ENCODE measurements at regions not wholly inside any gene's neighbourhood (a gene's known extent, or its start where the extent isn't known, plus 50 kb on each side); places are given as distances from the start of the nearest gene placed in this dataset.

DNA sequence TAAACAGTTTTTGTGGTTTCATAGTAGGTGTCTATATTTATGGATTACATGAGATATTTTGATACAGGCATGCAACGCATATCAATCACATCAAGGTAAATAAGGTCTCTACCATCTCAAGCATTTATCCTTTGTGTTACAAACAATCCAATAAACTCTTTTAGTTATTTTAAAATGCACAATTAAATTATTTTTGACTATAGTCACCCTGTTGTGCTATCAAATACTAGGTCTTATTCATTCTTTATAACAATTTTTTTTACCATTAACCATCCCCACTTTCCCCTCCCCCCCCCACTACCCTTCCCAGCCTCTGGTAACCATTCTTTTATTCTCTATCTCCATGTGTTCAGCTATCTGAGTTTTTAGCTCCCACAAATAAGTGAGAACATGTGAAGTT, 175.7 kb upstream of the FBXO33 start:
- Histone ChIP-seq H3K27me3 (ENCODE audit: insufficient read depth, low read length) (no peaks in the 10 kb centered on the region), H3K4ac (ENCODE audit: low read depth, low read length) (no peak overlapping the region), H2AK5ac (ENCODE audit: low read length) (no peak overlapping the region), H2BK120ac (ENCODE audit: insufficient read depth, low read length, poor library complexity) (no peak overlapping the region), H2BK12ac (ENCODE audit: low read length) (no peak overlapping the region), H3K27ac (ENCODE audit: low read depth, low read length) (no peak overlapping the region), H3K79me2 (ENCODE audit: control insufficient read depth, insufficient read depth, low read length, poor library complexity) (no peaks in the 10 kb centered on the region), H2BK5ac (ENCODE audit: low read depth, low read length, poor library complexity) (no peak overlapping the region), H3K4me2 (ENCODE audit: low read length) (no peak overlapping the region), H3K23ac (ENCODE audit: low read length) (no peak overlapping the region), H2AFZ (ENCODE audit: insufficient read depth, low read length, poor library complexity) (no peak overlapping the region), H3K14ac (ENCODE audit: low read length) (no peak overlapping the region), H3K4me1 (ENCODE audit: control insufficient read depth in 1 of 2, insufficient read depth in 2 of 2, low read length in 2 of 2) (no peaks in the 10 kb centered on the region), H3K4me3 (ENCODE audit: low read depth, low read length) (no peak overlapping the region), H3K79me1 (ENCODE audit: low read length) (no peaks in the 10 kb centered on the region), H4K12ac (ENCODE audit: low read depth, low read length) (no peak overlapping the region), H4K91ac (ENCODE audit: low read depth, low read length) (no peak overlapping the region), H3K9ac (ENCODE audit: low read length) (no peak overlapping the region), H3K9me3 (ENCODE audit: insufficient read depth, low read depth, low read length) (no peaks in the 10 kb centered on the region), H3K36me3 (ENCODE audit: control insufficient read depth in 1 of 2, insufficient read depth in 2 of 2, low read length in 2 of 2) (no peaks in the 10 kb centered on the region), H3K18ac (ENCODE audit: low read length) (no peak overlapping the region), H4K8ac (ENCODE audit: low read depth, low read length) (no peak overlapping the region)
- DNase-seq = no peak
- no CpG with 5 or more reads among the region's 1 CpG for WGBS (ENCODE audit: extremely low coverage, insufficient coverage, insufficient read length)

DNA sequence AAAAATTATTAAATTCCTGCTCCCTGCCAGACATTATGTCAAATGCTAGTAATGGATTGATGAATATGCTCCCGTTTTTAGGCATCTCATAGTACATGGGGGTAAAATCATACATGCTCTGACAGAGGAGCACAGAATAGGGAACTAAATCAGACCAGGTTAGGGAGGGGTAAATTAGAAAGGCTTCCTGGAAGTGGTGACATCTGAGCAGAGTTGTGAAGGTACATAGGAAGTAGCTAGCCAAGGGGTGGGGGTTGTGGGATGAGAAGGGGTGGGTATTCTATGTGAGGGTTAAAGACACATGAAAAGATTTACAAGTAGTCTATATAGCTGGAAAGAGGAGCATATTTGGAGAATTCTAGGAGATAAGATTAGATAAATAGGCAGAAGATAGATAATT, 171.7 kb upstream of the FBXO33 start:
- Histone ChIP-seq H4K12ac (ENCODE audit: low read depth, low read length) (no peak overlapping the region), H2AFZ (ENCODE audit: insufficient read depth, low read length, poor library complexity) (no peak overlapping the region), H2BK5ac (ENCODE audit: low read depth, low read length, poor library complexity) (no peak overlapping the region), H3K9me3 (ENCODE audit: insufficient read depth, low read depth, low read length) (no peaks in the 10 kb centered on the region), H3K79me1 (ENCODE audit: low read length) (no peaks in the 10 kb centered on the region), H3K4me3 (ENCODE audit: low read depth, low read length) (no peak overlapping the region), H3K14ac (ENCODE audit: low read length) (no peak overlapping the region), H3K4ac (ENCODE audit: low read depth, low read length) (no peak overlapping the region), H3K23ac (ENCODE audit: low read length) (no peak overlapping the region), H3K18ac (ENCODE audit: low read length) (no peak overlapping the region), H2AK5ac (ENCODE audit: low read length) (no peak overlapping the region), H2BK120ac (ENCODE audit: insufficient read depth, low read length, poor library complexity) (no peak overlapping the region), H4K8ac (ENCODE audit: low read depth, low read length) (no peak overlapping the region), H3K9ac (ENCODE audit: low read length) (no peak overlapping the region), H4K91ac (ENCODE audit: low read depth, low read length) (no peak overlapping the region), H3K27ac (ENCODE audit: low read depth, low read length) (no peak overlapping the region), H3K4me1 (ENCODE audit: control insufficient read depth in 1 of 2, insufficient read depth in 2 of 2, low read length in 2 of 2) (no peaks in the 10 kb centered on the region), H2BK12ac (ENCODE audit: low read length) (no peak overlapping the region), H3K79me2 (ENCODE audit: control insufficient read depth, insufficient read depth, low read length, poor library complexity) (no peaks in the 10 kb centered on the region), H3K36me3 (ENCODE audit: control insufficient read depth in 1 of 2, insufficient read depth in 2 of 2, low read length in 2 of 2) (no peaks in the 10 kb centered on the region), H3K27me3 (ENCODE audit: insufficient read depth, low read length) (no peaks in the 10 kb centered on the region), H3K4me2 (ENCODE audit: low read length) (no peak overlapping the region)
- no peak for DNase-seq
- no CpG with 5 or more reads among the region's 1 CpG for WGBS (ENCODE audit: extremely low coverage, insufficient coverage, insufficient read length)

DNA sequence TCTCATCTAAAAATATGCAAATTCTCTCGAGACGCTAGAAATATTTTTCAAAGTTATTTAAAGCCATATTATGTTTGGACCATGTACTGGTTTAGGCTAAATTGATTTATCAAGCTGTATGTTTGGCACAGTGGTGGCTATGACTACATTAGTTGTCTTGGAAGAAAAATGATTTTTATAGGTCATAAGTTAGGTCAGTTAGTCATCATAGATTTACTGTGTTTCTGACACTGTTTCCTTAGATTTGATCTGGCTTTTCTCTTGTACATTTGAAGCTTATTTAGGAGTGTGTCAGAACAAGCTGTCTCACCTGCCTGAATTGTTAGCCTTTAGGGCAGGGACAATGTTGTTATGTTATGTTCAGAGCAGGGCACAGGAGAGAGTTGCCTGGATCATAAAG, 161.1 kb upstream of the FBXO33 start:
- H3K14ac ChIP-seq (ENCODE audit: low read length) = no peak overlapping the region
- no peak overlapping the region for H4K12ac ChIP-seq (ENCODE audit: low read depth, low read length)
- no CpG with 5 or more reads among the region's 2 CpGs for WGBS (ENCODE audit: extremely low coverage, insufficient coverage, insufficient read length)
- H3K4me2 ChIP-seq (ENCODE audit: low read length) = no peak overlapping the region
- no peaks in the 10 kb centered on the region for H3K79me2 ChIP-seq (ENCODE audit: control insufficient read depth, insufficient read depth, low read length, poor library complexity)
- H2BK12ac ChIP-seq (ENCODE audit: low read length) = no peak overlapping the region
- no peak overlapping the region for H4K91ac ChIP-seq (ENCODE audit: low read depth, low read length)
- no peaks in the 10 kb centered on the region for H3K79me1 ChIP-seq (ENCODE audit: low read length)
- no peak overlapping the region for H3K4ac ChIP-seq (ENCODE audit: low read depth, low read length)
- no peak overlapping the region for H4K8ac ChIP-seq (ENCODE audit: low read depth, low read length)
- no peak overlapping the region for H2AK5ac ChIP-seq (ENCODE audit: low read length)
- DNase-seq = no peak
- H2BK5ac ChIP-seq (ENCODE audit: low read depth, low read length, poor library complexity) = no peak overlapping the region
- no peak overlapping the region for H3K18ac ChIP-seq (ENCODE audit: low read length)
- peaks cover 0 to 2% of the 10 kb centered on the region in 2 experiments for H3K4me1 ChIP-seq (ENCODE audit: control insufficient read depth in 1 of 2, insufficient read depth in 2 of 2, low read length in 2 of 2)
- peak overlapping the region; percentile 98 for H3K23ac ChIP-seq (ENCODE audit: low read length)
- H2BK120ac ChIP-seq (ENCODE audit: insufficient read depth, low read length, poor library complexity) = no peak overlapping the region
- no peak overlapping the region for H2AFZ ChIP-seq (ENCODE audit: insufficient read depth, low read length, poor library complexity)
- H3K27ac ChIP-seq (ENCODE audit: low read depth, low read length) = no peak overlapping the region
- H3K36me3 ChIP-seq (ENCODE audit: control insufficient read depth in 1 of 2, insufficient read depth in 2 of 2, low read length in 2 of 2) = peaks cover 0 to 2% of the 10 kb centered on the region in 2 experiments
- no peaks in the 10 kb centered on the region for H3K9me3 ChIP-seq (ENCODE audit: insufficient read depth, low read depth, low read length)
- H3K4me3 ChIP-seq (ENCODE audit: low read depth, low read length) = no peak overlapping the region
- H3K9ac ChIP-seq (ENCODE audit: low read length) = no peak overlapping the region
- H3K27me3 ChIP-seq (ENCODE audit: insufficient read depth, low read length) = no peaks in the 10 kb centered on the region

DNA sequence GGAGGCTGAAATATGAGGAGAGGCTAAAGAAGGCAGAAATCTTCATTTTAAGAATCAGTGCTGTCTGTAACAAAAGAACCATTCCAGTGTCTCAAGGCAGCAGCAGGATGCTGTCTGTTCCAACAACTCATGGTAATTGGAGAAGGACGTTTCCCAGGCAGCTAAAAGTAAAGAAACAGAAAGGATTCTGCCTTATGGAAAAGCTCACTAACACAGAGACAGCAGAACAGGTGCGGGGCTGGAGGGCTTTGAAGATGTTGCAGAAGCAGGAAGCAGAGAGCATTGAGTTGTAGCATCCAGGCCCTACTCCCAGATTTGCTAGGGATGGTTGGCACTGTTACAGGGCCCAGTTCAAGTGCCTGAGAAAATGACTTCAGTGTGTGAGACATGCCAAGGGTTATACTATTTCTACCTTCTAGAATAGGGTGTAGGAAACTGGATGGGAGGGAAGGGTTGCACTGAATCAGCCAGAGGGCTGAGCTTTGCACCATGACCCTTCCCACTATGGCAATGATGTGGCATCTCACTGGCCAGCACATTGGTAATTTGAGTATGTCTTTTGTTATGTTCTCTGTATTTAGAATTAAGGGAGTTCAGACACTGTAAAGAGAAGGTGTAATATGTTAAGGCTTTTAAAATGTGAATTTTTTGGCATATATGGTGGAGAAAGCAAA, 160.0 kb upstream of the FBXO33 start:
- Histone ChIP-seq H4K8ac (ENCODE audit: low read depth, low read length) (no peak overlapping the region), H2AFZ (ENCODE audit: insufficient read depth, low read length, poor library complexity) (no peak overlapping the region), H3K18ac (ENCODE audit: low read length) (no peak overlapping the region), H2AK5ac (ENCODE audit: low read length) (no peak overlapping the region), H3K79me2 (ENCODE audit: control insufficient read depth, insufficient read depth, low read length, poor library complexity) (no peaks in the 10 kb centered on the region), H3K36me3 (ENCODE audit: control insufficient read depth in 1 of 2, insufficient read depth in 2 of 2, low read length in 2 of 2) (peaks cover 0 to 2% of the 10 kb centered on the region in 2 experiments), H3K4me1 (ENCODE audit: control insufficient read depth in 1 of 2, insufficient read depth in 2 of 2, low read length in 2 of 2) (peaks cover 0 to 2% of the 10 kb centered on the region in 2 experiments), H3K9me3 (ENCODE audit: insufficient read depth, low read depth, low read length) (no peaks in the 10 kb centered on the region), H3K27ac (ENCODE audit: low read depth, low read length) (no peak overlapping the region), H3K27me3 (ENCODE audit: insufficient read depth, low read length) (no peaks in the 10 kb centered on the region), H4K91ac (ENCODE audit: low read depth, low read length) (no peak overlapping the region), H2BK5ac (ENCODE audit: low read depth, low read length, poor library complexity) (no peak overlapping the region), H3K14ac (ENCODE audit: low read length) (no peak overlapping the region), H2BK12ac (ENCODE audit: low read length) (no peak overlapping the region), H3K79me1 (ENCODE audit: low read length) (no peaks in the 10 kb centered on the region), H3K9ac (ENCODE audit: low read length) (no peak overlapping the region), H3K23ac (ENCODE audit: low read length) (no peak overlapping the region), H3K4ac (ENCODE audit: low read depth, low read length) (no peak overlapping the region), H3K4me3 (ENCODE audit: low read depth, low read length) (no peak overlapping the region), H2BK120ac (ENCODE audit: insufficient read depth, low read length, poor library complexity) (no peak overlapping the region), H4K12ac (ENCODE audit: low read depth, low read length) (no peak overlapping the region), H3K4me2 (ENCODE audit: low read length) (no peak overlapping the region)
- no CpG with 5 or more reads among the region's 2 CpGs for WGBS (ENCODE audit: extremely low coverage, insufficient coverage, insufficient read length)
- DNase-seq = no peak

Data from trophoblast cell (in vitro differentiated cells and primary cell).